H1 (cell line): ENCODE measurements at regions not wholly inside any gene's neighbourhood (a gene's known extent, or its start where the extent isn't known, plus 50 kb on each side); places are given as distances from the start of the nearest gene placed in this dataset.

ENCODE experiments used
- JUN ChIP-seq: IDR thresholded peaks from 2 replicates; pipeline ENCODE4 v1.6.1; 2011; ENCODE audit warnings: low read depth, mild to moderate bottlenecking, improper control_type of control experiment, low read length

GRCh38 chr2:144606466-144607095, 86.7 kb upstream of the ZEB2 start (continued):
- TF ChIP-seq JUN, result no peak
- TF ChIP-seq, all 59 proteins: peak for 0
